ENCODE measurements at regions not wholly inside any gene's neighbourhood (a gene's known extent, or its start where the extent isn't known, plus 50 kb on each side); places are given as distances from the start of the nearest gene placed in this dataset.

- no peak overlapping the region for H3K4me2 ChIP-seq (ENCODE audit: low read length)
- H3K79me2 ChIP-seq (replicated peaks; ENCODE audit: insufficient read depth, low read length) = no peaks in the 10 kb centered on the region
- no peaks in the 10 kb centered on the region for H3K36me3 ChIP-seq (ENCODE audit: insufficient read depth, low read length)
- H2AFZ ChIP-seq (ENCODE audit: low read depth, low read length) = no peak overlapping the region
- no peaks in the 10 kb centered on the region for H3K27me3 ChIP-seq (ENCODE audit: insufficient read depth, low read depth, low read length)
- no peaks in the 10 kb centered on the region for H3F3A ChIP-seq (ENCODE audit: insufficient read depth, low read length, poor library complexity, severe bottlenecking)
- H3K4me3 ChIP-seq (ENCODE audit: low read length) = no peak overlapping the region
- H3K9ac ChIP-seq (ENCODE audit: low read length) = no peak overlapping the region
- H3K9me3 ChIP-seq (ENCODE audit: low read length) = no peaks in the 10 kb centered on the region
- H4K20me1 ChIP-seq (ENCODE audit: insufficient read depth) = no peaks in the 10 kb centered on the region
- TF ChIP-seq, protein P1, sequence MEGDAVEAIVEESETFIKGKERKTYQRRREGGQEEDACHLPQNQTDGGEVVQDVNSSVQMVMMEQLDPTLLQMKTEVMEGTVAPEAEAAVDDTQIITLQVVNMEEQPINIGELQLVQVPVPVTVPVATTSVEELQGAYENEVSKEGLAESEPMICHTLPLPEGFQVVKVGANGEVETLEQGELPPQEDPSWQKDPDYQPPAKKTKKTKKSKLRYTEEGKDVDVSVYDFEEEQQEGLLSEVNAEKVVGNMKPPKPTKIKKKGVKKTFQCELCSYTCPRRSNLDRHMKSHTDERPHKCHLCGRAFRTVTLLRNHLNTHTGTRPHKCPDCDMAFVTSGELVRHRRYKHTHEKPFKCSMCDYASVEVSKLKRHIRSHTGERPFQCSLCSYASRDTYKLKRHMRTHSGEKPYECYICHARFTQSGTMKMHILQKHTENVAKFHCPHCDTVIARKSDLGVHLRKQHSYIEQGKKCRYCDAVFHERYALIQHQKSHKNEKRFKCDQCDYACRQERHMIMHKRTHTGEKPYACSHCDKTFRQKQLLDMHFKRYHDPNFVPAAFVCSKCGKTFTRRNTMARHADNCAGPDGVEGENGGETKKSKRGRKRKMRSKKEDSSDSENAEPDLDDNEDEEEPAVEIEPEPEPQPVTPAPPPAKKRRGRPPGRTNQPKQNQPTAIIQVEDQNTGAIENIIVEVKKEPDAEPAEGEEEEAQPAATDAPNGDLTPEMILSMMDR (IDR thresholded peaks at IDR 0.05; ENCODE audit: poor library complexity, severe bottlenecking) = no peak
- TF ChIP-seq REST (IDR thresholded peaks at IDR 0.05; ENCODE audit: borderline replicate concordance) (no peak), TAF1 (IDR thresholded peaks at IDR 0.05; ENCODE audit: low read depth) (no peak), MXI1 (conservative IDR thresholded peaks at IDR 0.05; ENCODE audit: poor library complexity, severe bottlenecking) (no peak), EP300 (conservative IDR thresholded peaks at IDR 0.05; ENCODE audit: poor library complexity, severe bottlenecking) (no peak), POLR2AphosphoS5 (IDR thresholded peaks at IDR 0.05) (no peak), EZH2 (IDR thresholded peaks at IDR 0.05; ENCODE audit: borderline replicate concordance, insufficient read depth, low read length, poor library complexity, severe bottlenecking) (no peak), SMC3 (conservative IDR thresholded peaks at IDR 0.05; ENCODE audit: poor library complexity) (no peak), RAD21 (conservative IDR thresholded peaks at IDR 0.05) (no peak)
- no peaks in the 10 kb centered on the region for H3K9me2 ChIP-seq (ENCODE audit: insufficient read depth, low read length)
- no peak overlapping the region for H3K27ac ChIP-seq (ENCODE audit: low read length)
These were observed 181.8 kb upstream of the GLRA2 start for GRCh38 chrX:14347523-14347922.

DNA sequence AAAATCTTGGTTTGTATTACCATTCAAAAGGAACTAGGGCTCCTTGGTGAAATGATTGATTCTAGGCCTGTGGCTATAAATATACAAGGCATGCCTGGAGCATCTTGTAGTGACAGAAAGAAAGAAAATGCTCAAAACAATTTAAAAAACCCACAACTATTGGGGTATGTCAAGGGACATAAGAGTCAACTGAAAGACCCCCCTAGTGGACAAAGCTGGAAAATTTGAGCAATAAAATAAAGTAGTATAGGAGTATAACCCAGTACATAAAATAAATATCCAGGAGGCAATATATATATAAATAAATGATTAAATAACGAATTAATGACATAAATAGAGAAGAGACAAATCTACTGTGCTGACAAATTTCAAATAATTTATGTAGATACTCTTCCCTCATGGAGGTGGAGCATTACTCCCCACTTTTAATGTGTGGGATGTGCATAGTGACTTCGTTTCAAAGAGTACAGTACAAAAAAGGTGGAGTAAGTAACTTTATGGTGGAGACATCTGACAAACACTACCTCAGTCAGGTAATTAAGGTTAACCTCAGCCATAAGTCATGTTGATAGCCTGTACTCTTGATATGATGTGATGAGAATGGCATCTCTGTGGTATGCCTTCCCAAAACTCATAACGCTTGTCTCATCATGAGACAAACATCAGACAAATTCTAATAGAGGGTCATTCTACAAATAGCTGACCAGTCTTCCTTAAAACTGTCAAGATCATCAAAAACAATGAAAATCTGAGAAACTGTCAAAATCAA is 185.0 kb upstream of the GLRA2 start:
- Histone ChIP-seq H3K9me2 (ENCODE audit: insufficient read depth, low read length) (no peaks in the 10 kb centered on the region), H3K9me3 (ENCODE audit: low read length) (no peaks in the 10 kb centered on the region), H4K20me1 (ENCODE audit: insufficient read depth) (no peaks in the 10 kb centered on the region), H3K36me3 (ENCODE audit: insufficient read depth, low read length) (no peaks in the 10 kb centered on the region), H2AFZ (ENCODE audit: low read depth, low read length) (no peak overlapping the region), H3K9ac (ENCODE audit: low read length) (no peak overlapping the region), H3K79me2 (replicated peaks; ENCODE audit: insufficient read depth, low read length) (no peaks in the 10 kb centered on the region), H3K27ac (ENCODE audit: low read length) (no peak overlapping the region), H3K27me3 (ENCODE audit: insufficient read depth, low read depth, low read length) (no peaks in the 10 kb centered on the region), H3K4me3 (ENCODE audit: low read length) (no peak overlapping the region), H3K4me2 (ENCODE audit: low read length) (no peak overlapping the region), H3F3A (ENCODE audit: insufficient read depth, low read length, poor library complexity, severe bottlenecking) (no peaks in the 10 kb centered on the region)
- TF ChIP-seq POLR2AphosphoS5 (IDR thresholded peaks at IDR 0.05) (no peak), REST (IDR thresholded peaks at IDR 0.05; ENCODE audit: borderline replicate concordance) (no peak), EP300 (conservative IDR thresholded peaks at IDR 0.05; ENCODE audit: poor library complexity, severe bottlenecking) (no peak), EZH2 (IDR thresholded peaks at IDR 0.05; ENCODE audit: borderline replicate concordance, insufficient read depth, low read length, poor library complexity, severe bottlenecking) (no peak), MXI1 (conservative IDR thresholded peaks at IDR 0.05; ENCODE audit: poor library complexity, severe bottlenecking) (no peak), SMC3 (conservative IDR thresholded peaks at IDR 0.05; ENCODE audit: poor library complexity) (no peak)
- TF ChIP-seq, protein P1 (IDR thresholded peaks at IDR 0.05; ENCODE audit: poor library complexity, severe bottlenecking) = no peak
